ENCODE measurements at regions not wholly inside any gene's neighbourhood (a gene's known extent, or its start where the extent isn't known, plus 50 kb on each side); places are given as distances from the start of the nearest gene placed in this dataset.

- H3K27me3 ChIP-seq (ENCODE audit: control insufficient read depth, insufficient read depth, low read length): no peaks in the 10 kb centered on the region
- no peaks in the 10 kb centered on the region for H3K79me2 ChIP-seq (ENCODE audit: control insufficient read depth, insufficient read depth, low read length)
- no peak overlapping the region for H3K9ac ChIP-seq (ENCODE audit: insufficient read depth, low read length)
- DNase-seq (ENCODE audit: low read depth in 2 of 2): no peak
- no peak for TF ChIP-seq EZH2 (IDR thresholded peaks at IDR 0.05; ENCODE audit: low read length, missing control alignments)
- TF ChIP-seq, protein P1, sequence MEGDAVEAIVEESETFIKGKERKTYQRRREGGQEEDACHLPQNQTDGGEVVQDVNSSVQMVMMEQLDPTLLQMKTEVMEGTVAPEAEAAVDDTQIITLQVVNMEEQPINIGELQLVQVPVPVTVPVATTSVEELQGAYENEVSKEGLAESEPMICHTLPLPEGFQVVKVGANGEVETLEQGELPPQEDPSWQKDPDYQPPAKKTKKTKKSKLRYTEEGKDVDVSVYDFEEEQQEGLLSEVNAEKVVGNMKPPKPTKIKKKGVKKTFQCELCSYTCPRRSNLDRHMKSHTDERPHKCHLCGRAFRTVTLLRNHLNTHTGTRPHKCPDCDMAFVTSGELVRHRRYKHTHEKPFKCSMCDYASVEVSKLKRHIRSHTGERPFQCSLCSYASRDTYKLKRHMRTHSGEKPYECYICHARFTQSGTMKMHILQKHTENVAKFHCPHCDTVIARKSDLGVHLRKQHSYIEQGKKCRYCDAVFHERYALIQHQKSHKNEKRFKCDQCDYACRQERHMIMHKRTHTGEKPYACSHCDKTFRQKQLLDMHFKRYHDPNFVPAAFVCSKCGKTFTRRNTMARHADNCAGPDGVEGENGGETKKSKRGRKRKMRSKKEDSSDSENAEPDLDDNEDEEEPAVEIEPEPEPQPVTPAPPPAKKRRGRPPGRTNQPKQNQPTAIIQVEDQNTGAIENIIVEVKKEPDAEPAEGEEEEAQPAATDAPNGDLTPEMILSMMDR (conservative IDR thresholded peaks at IDR 0.05 in 1 of 2, IDR thresholded peaks at IDR 0.05 in 1 of 2; ENCODE audit: low read depth in 1 of 2, low read length in 2 of 2): no peak
- no peak overlapping the region for H3K27ac ChIP-seq (ENCODE audit: insufficient read depth, low read length)
- no peak overlapping the region for H3K4me2 ChIP-seq (ENCODE audit: extremely low read depth, insufficient read depth, low read length)
- no peak overlapping the region for H3K4me3 ChIP-seq (replicated peaks in 1 of 4; ENCODE audit: control extremely low read depth in 1 of 4, insufficient read depth in 1 of 4, low read depth in 3 of 4, low read length in 4 of 4)
- no peaks in the 10 kb centered on the region for H3K4me1 ChIP-seq (ENCODE audit: control insufficient read depth, extremely low read depth, insufficient read depth, low read length)
- H3K9me3 ChIP-seq (ENCODE audit: control insufficient read depth, insufficient read depth, low read depth, low read length): no peaks in the 10 kb centered on the region
- no peaks in the 10 kb centered on the region for H3K36me3 ChIP-seq (ENCODE audit: control insufficient read depth, insufficient read depth, low read length)
- H2AFZ ChIP-seq (ENCODE audit: low read length): no peak overlapping the region
- H4K20me1 ChIP-seq (ENCODE audit: control insufficient read depth, extremely low read depth, insufficient read depth, low read length): no peaks in the 10 kb centered on the region
Observed at GRCh38 chr10:124318811-124319210, 99.9 kb downstream of the OAT start.

- Histone ChIP-seq H3K9ac (ENCODE audit: insufficient read depth, low read length) (no peak overlapping the region), H3K27me3 (ENCODE audit: control insufficient read depth, insufficient read depth, low read length) (no peaks in the 10 kb centered on the region), H3K4me2 (ENCODE audit: extremely low read depth, insufficient read depth, low read length) (no peak overlapping the region), H3K79me2 (ENCODE audit: control insufficient read depth, insufficient read depth, low read length) (no peaks in the 10 kb centered on the region), H3K4me1 (ENCODE audit: control insufficient read depth, extremely low read depth, insufficient read depth, low read length) (no peaks in the 10 kb centered on the region), H2AFZ (ENCODE audit: low read length) (no peak overlapping the region), H3K27ac (ENCODE audit: insufficient read depth, low read length) (no peak overlapping the region), H3K4me3 (replicated peaks in 1 of 4; ENCODE audit: control extremely low read depth in 1 of 4, insufficient read depth in 1 of 4, low read depth in 3 of 4, low read length in 4 of 4) (no peak overlapping the region), H3K36me3 (ENCODE audit: control insufficient read depth, insufficient read depth, low read length) (no peaks in the 10 kb centered on the region), H4K20me1 (ENCODE audit: control insufficient read depth, extremely low read depth, insufficient read depth, low read length) (no peaks in the 10 kb centered on the region), H3K9me3 (ENCODE audit: control insufficient read depth, insufficient read depth, low read depth, low read length) (no peaks in the 10 kb centered on the region)
- TF ChIP-seq, protein P1 (conservative IDR thresholded peaks at IDR 0.05 in 1 of 2, IDR thresholded peaks at IDR 0.05 in 1 of 2; ENCODE audit: low read depth in 1 of 2, low read length in 2 of 2): no peak
- TF ChIP-seq EZH2 (IDR thresholded peaks at IDR 0.05; ENCODE audit: low read length, missing control alignments): no peak
- no peak for DNase-seq (ENCODE audit: low read depth in 2 of 2)
Observed at GRCh38 chr10:124318076-124318475, 100.6 kb downstream of the OAT start.

DNA sequence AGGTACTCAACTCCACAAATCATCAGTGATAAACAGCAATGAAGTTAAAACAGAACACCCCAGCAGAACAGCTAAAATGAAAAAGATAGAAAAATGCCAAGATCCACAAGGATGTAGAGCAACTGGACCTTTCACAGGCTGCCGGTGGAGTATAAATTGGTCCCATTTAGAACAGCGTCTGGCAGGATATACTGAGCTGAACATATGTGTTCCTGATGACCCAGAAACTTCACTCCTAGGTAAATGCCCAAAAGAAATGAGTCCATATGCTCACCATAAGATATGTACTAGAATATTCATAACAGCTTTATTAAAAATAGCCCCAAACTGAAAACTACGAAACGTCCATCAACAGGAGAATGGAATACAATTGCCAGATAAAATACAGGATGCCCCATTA is 102.4 kb downstream of the OAT start:
- Histone ChIP-seq H4K20me1 (ENCODE audit: control insufficient read depth, extremely low read depth, insufficient read depth, low read length) (no peaks in the 10 kb centered on the region), H3K27me3 (ENCODE audit: control insufficient read depth, insufficient read depth, low read length) (no peaks in the 10 kb centered on the region)
- TF ChIP-seq, protein P1 (conservative IDR thresholded peaks at IDR 0.05 in 1 of 2, IDR thresholded peaks at IDR 0.05 in 1 of 2; ENCODE audit: low read depth in 1 of 2, low read length in 2 of 2): no peak
- no peak for TF ChIP-seq EZH2 (IDR thresholded peaks at IDR 0.05; ENCODE audit: low read length, missing control alignments)

More for the DNA sequence above, 102.4 kb downstream of the OAT start:
- H3K4me1 ChIP-seq (ENCODE audit: control insufficient read depth, extremely low read depth, insufficient read depth, low read length): no peaks in the 10 kb centered on the region
- no peak overlapping the region for H3K27ac ChIP-seq (ENCODE audit: insufficient read depth, low read length)
- H2AFZ ChIP-seq (ENCODE audit: low read length): no peak overlapping the region
- H3K4me3 ChIP-seq (replicated peaks in 1 of 4; ENCODE audit: control extremely low read depth in 1 of 4, insufficient read depth in 1 of 4, low read depth in 3 of 4, low read length in 4 of 4): no peak overlapping the region
- no peaks in the 10 kb centered on the region for H3K36me3 ChIP-seq (ENCODE audit: control insufficient read depth, insufficient read depth, low read length)
- H3K9me3 ChIP-seq (ENCODE audit: control insufficient read depth, insufficient read depth, low read depth, low read length): no peaks in the 10 kb centered on the region
- H3K79me2 ChIP-seq (ENCODE audit: control insufficient read depth, insufficient read depth, low read length): no peaks in the 10 kb centered on the region
- DNase-seq (ENCODE audit: low read depth in 2 of 2): no peak
- H3K9ac ChIP-seq (ENCODE audit: insufficient read depth, low read length): no peak overlapping the region
- no peak overlapping the region for H3K4me2 ChIP-seq (ENCODE audit: extremely low read depth, insufficient read depth, low read length)

Measured in fibroblast of lung (primary cell).